ENCODE measurements at regions not wholly inside any gene's neighbourhood (a gene's known extent, or its start where the extent isn't known, plus 50 kb on each side); places are given as distances from the start of the nearest gene placed in this dataset.
"Not testable (repeated sequence)": the region's sequence is repeated elsewhere in the genome, so short reads cannot be mapped to it uniquely, and the experiment has no call there.

DNA sequence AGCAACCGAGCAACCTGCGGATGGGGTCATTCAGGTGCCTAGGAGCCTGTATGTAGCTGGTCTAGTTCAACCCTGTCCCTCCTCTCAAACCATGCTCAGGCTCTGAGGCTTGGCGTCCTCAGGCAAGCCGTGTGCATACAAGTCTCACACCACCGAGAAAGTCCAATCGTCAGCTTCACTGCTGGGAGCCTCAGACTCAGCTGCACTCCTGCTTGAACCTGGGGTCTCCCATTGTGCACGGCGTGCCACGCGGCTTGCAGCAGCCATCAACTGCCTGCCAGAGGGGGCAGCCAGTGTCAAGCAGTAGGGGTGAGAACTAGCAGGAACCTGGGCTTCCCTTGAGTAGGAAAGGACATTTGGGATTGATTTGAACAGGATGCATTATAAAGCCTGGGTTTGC lies 1064.6 kb downstream of the BCL11B start:
- Histone ChIP-seq H3K36me3 (ENCODE audit: insufficient read depth, low read depth, low read length) (no peaks in the 10 kb centered on the region), H3K27ac (ENCODE audit: low read length) (no peak overlapping the region), H3K9me3 (ENCODE audit: insufficient read depth, low read depth, low read length) (no peaks in the 10 kb centered on the region), H3K4me3 (ENCODE audit: low read length) (no peak overlapping the region), H3K4me1 (ENCODE audit: insufficient read depth, low read length) (no peaks in the 10 kb centered on the region; the same call in 1 of the 2 replicates), H3K9ac (ENCODE audit: low read depth, low read length) (no peak overlapping the region), H3K27me3 (ENCODE audit: insufficient read depth, low read length) (no peaks in the 10 kb centered on the region)

DNA sequence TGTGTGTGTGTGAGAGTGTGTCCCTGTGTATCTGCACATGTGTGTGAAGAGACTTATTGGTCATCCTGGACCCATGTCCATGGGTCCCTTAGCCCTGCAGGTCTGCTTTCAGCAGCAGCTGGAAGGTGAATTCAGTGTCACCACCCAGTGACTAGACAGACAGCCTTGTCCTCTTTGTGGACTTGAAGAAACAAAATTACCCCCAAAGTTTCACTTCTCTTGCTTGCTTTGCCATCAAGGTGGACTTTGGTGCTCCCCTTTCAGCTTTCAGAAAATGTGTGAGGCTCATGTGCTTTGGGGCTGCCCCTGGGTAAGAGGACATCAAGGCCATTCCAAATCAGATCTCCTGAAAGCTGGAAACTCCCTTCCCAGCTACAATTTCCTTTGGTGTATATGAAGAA lies 1063.8 kb downstream of the BCL11B start:
- no peaks in the 10 kb centered on the region for H3K36me3 ChIP-seq (ENCODE audit: insufficient read depth, low read depth, low read length)
- no peak overlapping the region for H3K9ac ChIP-seq (ENCODE audit: low read depth, low read length)
- H3K4me3 ChIP-seq (ENCODE audit: low read length): no peak overlapping the region
- H3K9me3 ChIP-seq (ENCODE audit: insufficient read depth, low read depth, low read length): no peaks in the 10 kb centered on the region
- no peaks in the 10 kb centered on the region; the same call in 1 of the 2 replicates for H3K4me1 ChIP-seq (ENCODE audit: insufficient read depth, low read length)
- H3K27me3 ChIP-seq (ENCODE audit: insufficient read depth, low read length): no peaks in the 10 kb centered on the region
- H3K27ac ChIP-seq (ENCODE audit: low read length): no peak overlapping the region

DNA sequence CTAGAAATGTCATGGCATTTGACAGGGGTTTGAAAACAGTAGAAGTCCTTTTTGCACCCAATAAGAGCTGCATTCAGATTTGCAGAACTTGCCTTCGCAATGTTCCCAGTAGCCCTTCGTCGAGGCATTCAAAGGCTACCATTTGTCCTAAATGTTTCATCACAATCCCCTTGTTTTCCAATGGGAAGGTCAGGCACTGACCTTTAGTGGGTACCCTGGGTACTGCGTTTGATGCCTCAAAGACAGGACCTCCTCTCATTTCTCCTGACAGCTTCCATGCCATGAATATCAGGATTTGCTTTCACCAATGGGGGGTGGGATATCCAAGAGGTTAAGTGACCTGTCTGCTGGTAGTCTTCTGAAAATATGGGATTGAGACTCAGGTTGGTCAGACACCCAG lies 1063.1 kb downstream of the BCL11B start:
- H3K9me3 ChIP-seq (ENCODE audit: insufficient read depth, low read depth, low read length): no peaks in the 10 kb centered on the region
- no peak overlapping the region for H3K27ac ChIP-seq (ENCODE audit: low read length)
- H3K36me3 ChIP-seq (ENCODE audit: insufficient read depth, low read depth, low read length): no peaks in the 10 kb centered on the region
- no peaks in the 10 kb centered on the region for H3K27me3 ChIP-seq (ENCODE audit: insufficient read depth, low read length)
- H3K9ac ChIP-seq (ENCODE audit: low read depth, low read length): no peak overlapping the region
- H3K4me3 ChIP-seq (ENCODE audit: low read length): no peak overlapping the region
- H3K4me1 ChIP-seq (ENCODE audit: insufficient read depth, low read length): no peaks in the 10 kb centered on the region; the same call in 1 of the 2 replicates

DNA sequence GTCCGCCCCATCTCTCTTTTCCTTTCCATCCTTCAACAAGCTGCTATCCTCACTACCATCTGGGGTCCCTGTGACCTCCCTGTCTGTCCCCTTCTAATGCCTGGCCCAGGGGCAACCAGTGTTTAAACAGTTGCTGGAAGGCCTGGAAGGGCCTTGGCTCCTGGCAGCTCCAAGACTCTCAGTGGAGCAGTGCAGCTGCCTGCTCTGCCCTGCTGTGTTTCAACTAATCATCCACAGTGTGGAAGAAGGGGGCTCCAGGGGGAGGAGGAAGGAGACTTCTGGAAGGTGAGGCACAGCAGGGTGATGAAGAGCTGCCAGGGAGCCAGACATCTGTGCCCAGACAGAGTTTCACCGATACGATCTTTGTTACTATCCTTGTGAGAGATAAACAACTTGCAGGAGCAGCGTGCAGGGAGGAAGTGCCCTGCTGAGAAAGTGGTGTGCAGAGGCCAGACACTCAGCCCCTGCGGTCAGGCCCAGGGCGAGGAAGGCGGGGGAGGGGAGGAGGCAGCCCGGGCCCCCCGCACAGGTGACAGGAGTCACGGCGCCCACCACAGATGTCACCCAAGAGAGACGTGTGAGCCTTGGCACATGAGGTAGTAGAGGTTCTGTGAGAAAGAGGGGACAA lies 1061.8 kb downstream of the BCL11B start:
- no peak overlapping the region for H3K9ac ChIP-seq (ENCODE audit: low read depth, low read length)
- H3K9me3 ChIP-seq (ENCODE audit: insufficient read depth, low read depth, low read length): no peaks in the 10 kb centered on the region

DNA sequence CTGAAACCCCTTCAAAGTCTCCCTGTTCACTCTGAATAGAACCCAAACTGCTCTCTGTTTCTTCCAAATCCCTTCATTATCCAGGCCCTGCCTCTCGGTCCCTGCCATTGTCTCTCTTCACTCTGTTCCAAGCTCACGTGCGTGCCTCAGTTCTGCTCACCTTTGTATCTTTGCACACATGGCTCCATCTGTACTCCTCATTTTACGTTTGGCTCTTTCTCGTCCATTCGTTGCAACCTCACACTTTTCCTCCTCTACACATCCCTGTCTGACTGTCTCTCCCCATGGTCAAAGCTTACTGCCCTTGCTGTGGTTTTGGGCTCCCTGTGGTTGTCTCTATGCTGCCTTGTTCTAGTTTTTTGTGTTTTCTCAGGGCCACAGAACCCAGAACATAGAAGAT lies 1054.5 kb downstream of the BCL11B start:
- no peak overlapping the region for H3K9ac ChIP-seq (ENCODE audit: low read depth, low read length)
- no peaks in the 10 kb centered on the region for H3K4me1 ChIP-seq (ENCODE audit: insufficient read depth, low read length)
- H3K27me3 ChIP-seq (ENCODE audit: insufficient read depth, low read length): no peaks in the 10 kb centered on the region
- no peaks in the 10 kb centered on the region for H3K36me3 ChIP-seq (ENCODE audit: insufficient read depth, low read depth, low read length)
- no peak overlapping the region for H3K4me3 ChIP-seq (ENCODE audit: low read length)
- H3K9me3 ChIP-seq (ENCODE audit: insufficient read depth, low read depth, low read length): no peaks in the 10 kb centered on the region
- H3K27ac ChIP-seq (ENCODE audit: low read length): no peak overlapping the region

More for the DNA sequence above, 1061.8 kb downstream of the BCL11B start:
- Histone ChIP-seq H3K4me1 (ENCODE audit: insufficient read depth, low read length) (no peaks in the 10 kb centered on the region; the same call in 1 of the 2 replicates), H3K27ac (ENCODE audit: low read length) (no peak overlapping the region), H3K36me3 (ENCODE audit: insufficient read depth, low read depth, low read length) (no peaks in the 10 kb centered on the region), H3K4me3 (ENCODE audit: low read length) (no peak overlapping the region), H3K27me3 (ENCODE audit: insufficient read depth, low read length) (no peaks in the 10 kb centered on the region)

DNA sequence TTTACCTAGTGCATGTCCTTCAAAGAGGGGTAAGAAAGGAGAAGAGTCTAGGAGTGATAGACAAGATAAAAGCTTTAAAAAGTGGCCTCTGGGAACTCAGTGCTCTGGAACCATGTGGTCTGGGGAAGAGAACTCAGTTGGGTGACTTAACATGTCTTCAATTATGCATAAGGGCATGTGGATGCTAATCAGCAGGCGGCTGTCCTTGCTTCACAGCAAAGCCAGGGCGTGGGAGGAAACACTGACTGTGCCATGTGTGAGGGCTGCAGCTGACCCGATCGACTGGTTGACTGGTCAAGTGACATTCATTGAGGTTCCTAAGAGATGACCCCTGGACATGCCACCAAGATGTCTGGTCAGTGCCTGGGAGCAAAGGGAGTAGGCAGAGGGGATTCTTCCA lies 1053.8 kb downstream of the BCL11B start:
- H3K27ac ChIP-seq (ENCODE audit: low read length): no peak overlapping the region
- H3K36me3 ChIP-seq (ENCODE audit: insufficient read depth, low read depth, low read length): no peaks in the 10 kb centered on the region
- H3K27me3 ChIP-seq (ENCODE audit: insufficient read depth, low read length): no peaks in the 10 kb centered on the region

DNA sequence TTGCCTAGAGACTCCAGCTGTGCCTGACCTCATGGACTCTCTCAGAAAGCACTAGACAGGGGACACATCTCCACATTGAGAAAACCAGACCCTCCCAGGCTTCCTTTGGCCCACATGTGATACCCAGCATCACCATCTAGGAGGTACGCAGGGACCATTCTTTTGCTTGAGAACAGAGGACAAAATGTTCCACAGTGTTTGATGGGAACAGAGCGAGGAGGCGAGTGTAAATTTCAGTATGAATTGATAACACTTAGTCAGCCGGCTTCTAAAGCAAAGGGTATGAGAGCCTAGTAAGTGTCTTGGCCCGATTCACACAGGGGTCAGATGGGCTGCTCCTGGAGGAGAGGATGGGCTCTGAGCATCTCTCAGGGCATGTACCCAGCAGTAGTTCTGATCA lies 1052.4 kb downstream of the BCL11B start:
- H3K9me3 ChIP-seq (ENCODE audit: insufficient read depth, low read depth, low read length): no peaks in the 10 kb centered on the region
- H3K27ac ChIP-seq (ENCODE audit: low read length): no peak overlapping the region
- H3K9ac ChIP-seq (ENCODE audit: low read depth, low read length): no peak overlapping the region
- no peak overlapping the region for H3K4me3 ChIP-seq (ENCODE audit: low read length)
- H3K27me3 ChIP-seq (ENCODE audit: insufficient read depth, low read length): no peaks in the 10 kb centered on the region
- H3K36me3 ChIP-seq (ENCODE audit: insufficient read depth, low read depth, low read length): no peaks in the 10 kb centered on the region
- H3K4me1 ChIP-seq (ENCODE audit: insufficient read depth, low read length): no peaks in the 10 kb centered on the region

More for the DNA sequence above, 1053.8 kb downstream of the BCL11B start:
- Histone ChIP-seq H3K4me1 (ENCODE audit: insufficient read depth, low read length) (no peaks in the 10 kb centered on the region), H3K9me3 (ENCODE audit: insufficient read depth, low read depth, low read length) (no peaks in the 10 kb centered on the region), H3K9ac (ENCODE audit: low read depth, low read length) (no peak overlapping the region), H3K4me3 (ENCODE audit: low read length) (no peak overlapping the region)

DNA sequence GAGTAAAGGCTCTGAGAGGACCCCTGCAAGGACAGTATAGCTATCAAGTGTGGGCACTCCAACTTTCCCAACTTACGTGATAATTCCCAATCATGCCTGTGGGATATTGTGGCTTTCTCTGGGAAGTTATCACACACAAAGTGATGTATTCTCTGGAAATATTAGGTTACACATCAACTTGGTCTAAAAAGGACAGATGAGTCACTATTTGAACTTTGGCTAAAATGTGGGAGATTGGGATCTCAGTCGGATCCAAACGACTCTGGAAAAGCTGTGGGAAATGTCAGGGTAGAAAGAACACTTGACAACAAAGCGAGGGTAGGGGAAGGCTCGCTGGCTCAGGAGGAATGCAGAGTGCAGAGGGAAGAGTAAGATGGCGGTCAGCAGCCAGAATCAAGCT lies 1048.9 kb downstream of the BCL11B start:
- H3K27ac ChIP-seq (ENCODE audit: low read length): no peak overlapping the region

DNA sequence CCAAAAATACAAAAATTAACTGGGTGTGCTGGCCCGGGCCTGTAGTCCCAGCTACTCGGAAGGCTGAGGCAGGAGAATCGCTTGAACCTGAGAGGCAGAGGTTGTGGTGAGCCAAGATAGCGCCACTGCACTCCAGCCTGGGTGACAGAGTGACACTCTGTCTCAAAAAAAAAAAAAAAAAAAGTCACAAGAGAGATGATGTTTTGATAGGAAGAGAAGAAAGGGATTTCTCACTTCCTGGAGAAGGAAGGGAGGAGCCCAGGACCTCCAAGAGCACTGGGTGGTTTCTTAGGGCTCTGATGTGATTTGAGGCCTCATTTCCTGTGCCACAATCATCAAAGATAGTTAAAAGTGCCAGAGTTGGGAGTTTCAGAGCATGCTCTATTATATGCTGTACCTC lies 1048.3 kb downstream of the BCL11B start:
- H3K36me3 ChIP-seq (ENCODE audit: insufficient read depth, low read depth, low read length); H3K9me3 ChIP-seq (ENCODE audit: insufficient read depth, low read depth, low read length); H3K9ac ChIP-seq (ENCODE audit: low read depth, low read length); H3K4me3 ChIP-seq (ENCODE audit: low read length); H3K27me3 ChIP-seq (ENCODE audit: insufficient read depth, low read length); H3K27ac ChIP-seq (ENCODE audit: low read length); H3K4me1 ChIP-seq (ENCODE audit: insufficient read depth, low read length): not testable (repeated sequence)

More for the DNA sequence above, 1048.9 kb downstream of the BCL11B start:
- Histone ChIP-seq H3K27me3 (ENCODE audit: insufficient read depth, low read length) (no peaks in the 10 kb centered on the region), H3K9ac (ENCODE audit: low read depth, low read length) (no peak overlapping the region), H3K9me3 (ENCODE audit: insufficient read depth, low read depth, low read length) (no peaks in the 10 kb centered on the region), H3K4me3 (ENCODE audit: low read length) (no peak overlapping the region), H3K4me1 (ENCODE audit: insufficient read depth, low read length) (no peaks in the 10 kb centered on the region), H3K36me3 (ENCODE audit: insufficient read depth, low read depth, low read length) (no peaks in the 10 kb centered on the region)

DNA sequence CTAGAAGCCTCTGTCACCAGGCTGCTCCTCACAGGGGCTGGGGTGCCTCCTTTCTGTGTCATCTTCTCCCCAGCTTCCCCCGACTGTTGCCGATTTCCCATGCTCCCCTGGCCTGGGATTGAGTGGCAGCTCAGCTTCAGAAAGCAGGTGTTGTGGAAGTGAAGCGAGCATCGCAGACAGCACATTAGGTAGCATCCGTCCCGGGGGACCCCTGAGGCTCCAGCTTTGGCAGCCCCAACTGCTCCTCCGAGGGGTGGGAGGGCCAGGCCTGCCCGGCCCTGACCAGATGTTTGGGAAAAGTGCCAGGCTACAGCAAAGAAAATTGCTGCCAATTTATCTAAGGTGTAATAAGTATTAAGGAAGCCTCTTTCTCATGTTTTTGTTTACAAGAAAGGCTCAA lies 1045.6 kb downstream of the BCL11B start:
- Histone ChIP-seq H3K9ac (ENCODE audit: low read depth, low read length) (no peak overlapping the region), H3K27ac (ENCODE audit: low read length) (no peak overlapping the region), H3K4me3 (ENCODE audit: low read length) (no peak overlapping the region), H3K4me1 (ENCODE audit: insufficient read depth, low read length) (no peaks in the 10 kb centered on the region), H3K27me3 (ENCODE audit: insufficient read depth, low read length) (no peaks in the 10 kb centered on the region), H3K9me3 (ENCODE audit: insufficient read depth, low read depth, low read length) (no peaks in the 10 kb centered on the region), H3K36me3 (ENCODE audit: insufficient read depth, low read depth, low read length) (no peaks in the 10 kb centered on the region)

DNA sequence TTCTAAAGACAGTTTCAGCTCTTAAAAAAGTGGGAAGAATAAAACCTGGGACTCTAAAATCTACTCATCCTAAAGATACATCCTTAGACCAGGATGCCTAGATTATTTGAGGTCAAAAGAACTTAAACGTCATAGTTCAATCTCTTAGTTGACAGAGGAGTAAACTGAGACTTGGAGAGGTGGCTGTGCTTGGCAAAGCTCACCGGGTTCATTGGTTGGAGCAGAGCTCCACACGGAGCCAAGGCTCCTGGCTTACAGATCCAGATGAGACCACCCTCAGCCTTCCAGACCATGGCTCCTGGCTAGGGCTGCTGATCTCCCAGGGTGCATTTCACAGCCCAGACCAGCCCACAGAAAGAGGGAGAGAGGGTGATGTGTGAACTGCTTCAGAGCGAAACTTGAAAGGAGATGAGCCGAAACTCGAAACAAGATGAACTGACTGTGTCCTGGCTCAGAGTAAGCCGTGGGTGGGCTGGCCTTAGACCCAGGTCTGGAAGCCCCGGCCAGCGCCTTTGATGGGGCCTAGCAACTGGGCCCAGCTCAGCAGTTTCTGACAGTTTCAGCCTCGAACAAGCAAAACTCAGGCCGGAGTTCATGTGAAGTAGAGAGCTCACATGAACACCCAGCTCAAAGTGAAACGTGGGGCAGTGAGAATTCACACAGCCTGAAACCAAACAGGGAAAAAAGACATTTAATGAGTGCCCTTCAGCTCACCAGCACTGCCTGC lies 1044.8 kb downstream of the BCL11B start:
- Histone ChIP-seq H3K4me1 (ENCODE audit: insufficient read depth, low read length) (no peaks in the 10 kb centered on the region), H3K36me3 (ENCODE audit: insufficient read depth, low read depth, low read length) (no peaks in the 10 kb centered on the region), H3K27ac (ENCODE audit: low read length) (no peak overlapping the region), H3K9ac (ENCODE audit: low read depth, low read length) (no peak overlapping the region), H3K9me3 (ENCODE audit: insufficient read depth, low read depth, low read length) (no peaks in the 10 kb centered on the region), H3K4me3 (ENCODE audit: low read length) (no peak overlapping the region), H3K27me3 (ENCODE audit: insufficient read depth, low read length) (no peaks in the 10 kb centered on the region)

DNA sequence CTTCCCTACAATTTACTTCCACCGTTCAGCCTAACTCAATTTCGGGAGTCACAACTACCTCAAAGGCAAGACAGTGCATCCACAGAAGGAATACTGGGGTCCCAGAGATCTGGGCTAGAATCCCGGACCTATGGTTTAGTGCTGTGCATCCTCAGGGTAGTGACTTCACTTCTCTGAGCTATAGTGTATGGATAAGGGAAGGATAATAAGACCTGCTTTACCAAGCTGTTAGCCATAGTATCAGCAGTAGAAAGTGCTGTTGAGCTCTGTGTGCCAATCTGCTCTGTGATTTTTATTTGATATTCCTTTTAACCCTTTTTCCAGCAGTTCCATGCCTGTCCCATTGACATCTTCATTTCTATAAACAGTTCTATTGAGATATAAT lies 1044.3 kb downstream of the BCL11B start:
- H3K4me1 ChIP-seq (ENCODE audit: insufficient read depth, low read length): no peaks in the 10 kb centered on the region
- no peak overlapping the region for H3K9ac ChIP-seq (ENCODE audit: low read depth, low read length)
- H3K27ac ChIP-seq (ENCODE audit: low read length): no peak overlapping the region

More for the DNA sequence above, 1044.3 kb downstream of the BCL11B start:
- no peaks in the 10 kb centered on the region for H3K27me3 ChIP-seq (ENCODE audit: insufficient read depth, low read length)
- H3K9me3 ChIP-seq (ENCODE audit: insufficient read depth, low read depth, low read length): no peaks in the 10 kb centered on the region
- no peaks in the 10 kb centered on the region for H3K36me3 ChIP-seq (ENCODE audit: insufficient read depth, low read depth, low read length)
- H3K4me3 ChIP-seq (ENCODE audit: low read length): no peak overlapping the region
